SIG-M5 treated with dmso at 0.1 percent for 504 hours (cell line): ENCODE measurements at regions not wholly inside any gene's neighbourhood (a gene's known extent, or its start where the extent isn't known, plus 50 kb on each side); places are given as distances from the start of the nearest gene placed in this dataset.
A peak's percentile ranks its signal among the peaks of the same experiment; 100 is the strongest.

Source experiments
- DNase-seq: peaks from one replicate; lab custom pipeline; 2025; ENCODE audit not compliant: unreplicated experiment; lab: John Stamatoyannopoulos, UW

DNA sequence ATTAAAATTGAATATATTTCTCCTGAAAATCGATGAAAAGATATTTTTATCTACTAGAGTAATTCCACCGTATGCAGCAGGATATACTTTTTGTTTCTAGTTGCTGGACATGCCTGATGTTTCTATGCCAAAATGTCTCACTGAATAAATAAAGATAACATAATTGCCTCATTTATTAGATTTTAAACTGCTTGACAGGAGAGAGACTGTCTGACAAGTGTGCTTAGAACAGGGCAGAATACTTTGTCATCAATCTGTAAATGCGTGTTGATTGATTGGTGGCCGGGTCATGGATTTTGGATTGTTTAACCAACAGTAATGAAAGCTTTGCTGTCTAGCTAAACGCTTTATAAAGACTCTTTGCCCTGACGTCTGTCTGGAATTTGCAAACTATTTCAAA is 339.0 kb downstream of the CHRM3 start:
- DNase-seq = no peak

GRCh38 chr1:239725933-239726332 is 339.6 kb downstream of the CHRM3 start:
- DNase-seq = no peak

DNA sequence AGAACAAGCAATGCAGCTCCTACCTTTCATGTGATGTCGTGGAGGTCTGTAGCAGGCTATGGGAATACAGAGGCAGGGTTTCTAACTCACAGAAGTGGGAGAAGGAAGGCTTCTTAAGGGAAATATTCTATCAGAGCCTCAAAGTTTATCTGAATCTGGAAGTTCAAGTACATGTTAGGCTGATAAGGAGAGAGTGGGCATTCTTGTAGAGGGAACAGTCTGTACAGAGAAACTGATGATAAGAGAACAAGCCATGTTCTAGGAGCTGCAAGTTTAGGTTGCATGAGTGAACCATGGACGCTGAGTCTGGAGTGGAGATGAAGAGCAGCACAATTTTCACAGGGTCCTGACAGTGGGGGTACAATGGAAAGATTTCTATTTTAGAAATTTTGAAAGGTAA is 344.0 kb downstream of the CHRM3 start:
- no peak for DNase-seq

DNA sequence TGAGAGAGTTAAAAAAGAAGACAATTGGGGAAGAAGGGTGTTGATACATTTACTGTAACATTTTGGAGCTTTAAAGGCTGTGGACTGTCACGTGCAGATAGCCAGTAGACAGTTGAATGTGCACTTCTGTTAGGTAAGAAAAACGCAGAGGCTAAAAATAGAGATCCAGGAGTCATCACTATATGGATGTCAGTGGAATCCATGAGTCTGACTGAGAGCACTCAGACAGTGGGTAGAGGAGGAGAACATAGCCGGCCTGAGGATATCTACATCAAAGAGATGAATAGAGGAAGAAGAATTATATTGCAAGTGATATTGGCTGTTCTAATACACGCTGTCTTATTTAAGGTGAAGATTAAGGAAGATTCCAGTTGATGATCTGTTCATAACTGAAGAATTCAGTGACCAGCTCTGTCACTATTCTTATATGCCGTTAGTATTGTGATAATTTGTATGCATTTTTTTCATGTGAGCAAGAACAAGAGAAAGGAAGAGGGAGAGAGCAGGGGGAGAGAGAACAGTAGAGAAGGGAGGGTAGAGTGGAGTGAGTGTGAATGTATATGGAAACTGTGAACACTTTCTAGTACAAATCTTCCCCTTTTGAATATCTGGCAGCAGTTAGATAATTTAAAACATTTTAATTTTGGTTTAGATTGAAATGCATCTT is 344.8 kb downstream of the CHRM3 start:
- no peak for DNase-seq

DNA sequence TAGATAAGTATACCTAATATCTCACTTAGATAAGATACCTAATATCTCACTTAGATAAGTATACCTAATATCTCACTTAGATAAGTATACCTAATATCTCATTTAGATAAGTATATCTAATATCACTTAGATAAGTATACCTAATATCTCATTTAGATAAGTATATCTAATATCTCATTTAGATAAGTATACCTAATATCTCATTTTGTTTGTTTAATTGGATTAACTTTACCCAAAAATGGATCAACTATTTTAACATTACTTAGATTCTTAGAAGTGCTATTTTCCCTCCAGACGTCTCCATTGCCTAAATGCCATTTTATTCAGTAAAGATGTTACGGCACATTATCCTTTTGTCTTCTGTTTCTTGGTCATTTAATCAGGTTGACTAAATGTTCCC is 346.4 kb downstream of the CHRM3 start:
- no peak for DNase-seq

- DNase-seq = no peak
Measured at GRCh38 chr1:239733995-239734394, 347.6 kb downstream of the CHRM3 start.

GRCh38 chr1:239735111-239735510 is 348.7 kb downstream of the CHRM3 start:
- DNase-seq = no peak

DNA sequence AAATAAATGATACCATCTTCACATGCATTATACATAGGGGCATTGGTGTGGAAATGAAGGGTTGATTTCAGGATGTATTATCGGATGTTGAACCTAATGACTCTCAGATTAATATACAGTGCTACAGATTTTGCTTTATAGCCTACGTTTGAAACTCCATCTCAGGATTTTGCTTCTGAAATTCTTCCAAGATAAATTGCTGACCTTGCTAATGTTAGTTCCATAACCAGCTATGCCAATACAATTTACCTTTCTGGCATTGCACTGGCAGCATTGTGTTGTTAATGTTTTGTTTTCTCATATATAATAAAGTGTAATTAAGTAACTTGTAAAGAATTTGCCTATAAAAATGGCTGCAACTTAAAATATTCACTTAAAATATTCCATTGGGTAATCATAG is 350.1 kb downstream of the CHRM3 start:
- no peak for DNase-seq

DNA sequence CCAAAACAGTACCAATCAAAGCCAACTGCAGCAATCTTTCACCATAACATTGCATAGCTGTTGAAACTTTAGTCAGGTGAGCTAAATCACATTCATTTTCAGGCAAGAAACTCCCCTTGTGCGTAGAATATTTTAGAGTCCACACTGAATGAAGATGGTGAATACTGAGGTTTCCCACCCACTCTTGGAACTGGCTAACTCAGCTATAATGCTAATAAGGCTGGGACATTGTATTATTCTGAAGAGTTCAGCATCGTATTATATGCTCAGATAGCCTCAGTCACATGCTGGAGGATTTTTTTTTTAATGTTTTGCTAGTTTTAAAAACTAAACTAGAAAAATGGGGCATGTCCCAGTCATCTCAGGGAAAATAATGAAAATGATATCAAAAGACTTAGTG is 352.3 kb upstream of the FMN2 start:
- no peak for DNase-seq

- DNase-seq = no peak
Measured at GRCh38 chr1:239739919-239740318, 351.8 kb upstream of the FMN2 start.

- peak; percentile 26 for DNase-seq
Measured at GRCh38 chr1:239742416-239743109, 349.1 kb upstream of the FMN2 start.

DNA sequence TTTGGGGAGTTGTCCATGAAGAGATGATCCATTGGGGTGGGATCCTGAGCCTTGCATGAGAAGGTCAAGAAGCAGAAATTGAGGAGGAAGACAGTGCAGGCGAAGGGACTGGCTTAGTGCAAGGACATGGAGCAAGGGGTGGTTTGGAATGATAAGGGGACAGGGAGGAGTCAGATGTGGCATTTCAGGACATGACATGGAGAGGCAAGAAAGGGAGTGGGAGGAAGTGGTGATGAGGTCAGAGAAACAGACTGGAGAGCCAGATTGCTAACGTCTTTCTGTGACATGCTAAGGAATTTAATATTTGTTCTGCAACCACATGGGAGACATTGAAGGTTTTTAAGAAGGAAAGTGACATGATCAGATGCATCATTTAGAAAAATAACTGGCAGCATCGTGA is 346.8 kb upstream of the FMN2 start:
- no peak for DNase-seq

GRCh38 chr1:239755107-239755912 is 336.4 kb upstream of the FMN2 start:
- DNase-seq = no peak

DNA sequence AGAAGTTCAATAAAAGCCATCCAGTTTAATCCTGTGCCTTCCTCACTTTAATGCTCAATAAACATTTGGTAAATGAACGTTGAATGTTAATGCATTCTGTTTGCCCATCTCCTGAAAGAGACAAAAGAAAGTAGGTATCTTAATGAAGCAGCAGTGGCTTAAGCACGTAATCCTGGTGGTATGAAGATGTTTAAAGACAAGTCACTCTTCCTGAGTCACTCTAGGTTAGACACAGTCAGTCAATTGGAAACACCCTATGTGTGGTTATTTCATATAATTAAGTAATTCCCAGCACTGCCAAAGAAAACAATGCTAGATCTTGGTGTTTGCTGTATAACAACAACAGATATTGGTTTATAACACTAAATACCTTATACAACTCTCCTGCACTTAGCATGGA is 334.0 kb upstream of the FMN2 start:
- DNase-seq = no peak

- DNase-seq = no peak
Measured at GRCh38 chr1:239758756-239759155, 332.9 kb upstream of the FMN2 start.

GRCh38 chr1:239761509-239761908 is 330.2 kb upstream of the FMN2 start:
- no peak for DNase-seq

DNA sequence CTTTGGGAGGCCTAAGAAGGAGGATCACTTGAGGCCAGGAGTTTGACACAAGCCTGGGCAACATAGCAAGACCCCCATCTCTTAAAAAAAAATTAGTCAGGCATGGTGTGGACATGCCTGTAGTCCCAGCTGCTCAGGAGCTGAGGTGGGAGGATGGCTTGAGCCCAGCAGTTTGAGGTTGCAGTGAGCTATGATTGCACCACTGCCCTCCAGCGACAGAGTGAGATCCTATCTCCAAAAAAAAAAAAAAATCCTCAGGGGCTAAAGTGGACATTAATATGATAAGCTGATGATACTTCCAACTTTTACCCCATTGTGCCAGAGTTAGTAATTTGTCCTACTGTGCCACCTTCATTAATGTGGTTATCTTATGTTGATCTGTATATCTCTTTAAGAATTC is 327.8 kb upstream of the FMN2 start:
- no peak for DNase-seq

GRCh38 chr1:239764546-239764945 is 327.1 kb upstream of the FMN2 start:
- DNase-seq = no peak

DNA sequence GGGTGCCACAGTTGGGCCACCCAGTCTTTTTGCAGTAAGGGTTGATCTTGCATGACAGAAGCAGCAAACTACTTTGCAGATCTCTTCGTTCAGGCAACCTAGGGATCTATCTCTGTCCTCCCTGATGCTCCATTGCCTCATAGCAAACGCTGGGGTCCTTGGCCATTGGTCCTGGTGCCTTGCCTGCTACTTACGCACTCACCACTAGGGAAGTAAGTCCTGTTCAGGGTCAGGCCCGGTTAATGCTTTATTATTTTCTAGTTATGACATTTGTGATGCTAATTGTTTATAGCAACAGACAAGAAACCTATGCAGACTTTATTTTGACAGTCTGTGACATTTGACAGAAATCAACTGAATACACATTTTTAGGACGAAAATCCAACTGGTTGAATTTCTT is 326.5 kb upstream of the FMN2 start:
- no peak for DNase-seq

DNA sequence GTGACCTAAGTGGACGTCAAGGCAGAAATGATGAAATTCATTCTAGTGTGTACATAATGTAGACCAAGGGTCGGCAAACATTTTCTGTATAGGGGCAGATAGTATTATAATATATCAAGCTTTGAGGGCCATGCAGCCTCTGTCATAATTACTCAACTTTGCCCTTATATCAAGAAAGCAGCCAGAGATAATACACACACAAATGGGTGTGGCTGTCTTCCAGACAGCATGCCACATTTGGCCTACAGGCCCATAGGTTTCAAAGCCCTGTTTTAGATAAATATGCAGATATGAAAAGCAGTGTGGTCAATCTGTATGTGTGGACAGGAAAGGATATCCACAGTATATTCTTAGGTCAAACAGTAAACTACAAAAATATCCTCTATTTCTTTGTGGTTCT is 320.1 kb upstream of the FMN2 start:
- no peak for DNase-seq

DNA sequence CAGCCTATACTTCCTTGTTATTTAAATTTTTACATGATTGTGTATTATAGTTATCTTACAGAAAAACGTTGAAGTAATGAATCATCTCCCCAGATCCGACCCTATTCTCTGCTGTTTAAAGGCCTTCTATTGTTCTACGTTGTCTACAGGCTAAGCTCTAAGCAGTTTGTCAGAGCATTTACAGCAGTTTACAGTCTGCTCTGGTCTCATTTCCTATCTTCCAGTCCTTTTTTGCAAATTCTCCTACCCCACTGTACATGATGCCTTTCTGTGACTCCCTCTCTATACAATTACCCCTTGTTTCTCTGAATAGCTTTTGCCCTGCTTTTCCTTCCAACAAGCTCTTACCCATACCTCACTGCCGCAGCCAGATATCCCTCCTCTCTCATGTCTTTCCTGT is 319.2 kb upstream of the FMN2 start:
- DNase-seq = no peak

- DNase-seq = no peak
Measured at GRCh38 chr1:239775466-239775865, 316.2 kb upstream of the FMN2 start.
